ENCODE measurements at regions not wholly inside any gene's neighbourhood (a gene's known extent, or its start where the extent isn't known, plus 50 kb on each side); places are given as distances from the start of the nearest gene placed in this dataset.

DNA sequence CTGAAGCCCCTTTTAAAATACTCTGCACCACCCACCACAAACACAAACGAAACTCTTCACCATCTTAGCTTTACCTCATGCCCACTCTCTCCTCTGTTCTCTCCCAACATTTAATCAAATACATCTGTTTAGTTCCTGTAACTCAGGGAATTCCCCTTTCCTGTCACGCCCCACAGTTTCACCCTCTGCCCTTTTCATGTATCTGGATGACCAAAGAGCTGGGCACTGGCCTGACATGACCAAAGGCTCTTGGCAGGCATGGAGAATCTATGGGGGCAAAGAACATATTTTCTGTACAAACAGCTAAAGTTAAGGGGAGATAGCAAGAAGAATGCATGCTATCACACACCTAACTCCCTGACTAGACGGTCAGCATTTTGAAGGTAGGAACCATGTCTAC lies 270.0 kb downstream of the TBL1XR1 start:
- TF ChIP-seq, protein P1, sequence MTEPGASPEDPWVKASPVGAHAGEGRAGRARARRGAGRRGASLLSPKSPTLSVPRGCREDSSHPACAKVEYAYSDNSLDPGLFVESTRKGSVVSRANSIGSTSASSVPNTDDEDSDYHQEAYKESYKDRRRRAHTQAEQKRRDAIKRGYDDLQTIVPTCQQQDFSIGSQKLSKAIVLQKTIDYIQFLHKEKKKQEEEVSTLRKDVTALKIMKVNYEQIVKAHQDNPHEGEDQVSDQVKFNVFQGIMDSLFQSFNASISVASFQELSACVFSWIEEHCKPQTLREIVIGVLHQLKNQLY (CRISPR knock-in tag; IDR thresholded peaks at IDR 0.05), result no peak
- TF ChIP-seq CTCF (IDR thresholded peaks at IDR 0.05), result no peak

Data from WTC11 (cell line).